ENCODE measurements at regions not wholly inside any gene's neighbourhood (a gene's known extent, or its start where the extent isn't known, plus 50 kb on each side); places are given as distances from the start of the nearest gene placed in this dataset.

- TF ChIP-seq CTCF (IDR thresholded peaks at IDR 0.05; ENCODE audit: low read depth, low read length, poor library complexity, severe bottlenecking) (no peak), EZH2phosphoT487 (IDR thresholded peaks at IDR 0.05; ENCODE audit: borderline replicate concordance, low read length) (no peak)
Observed at GRCh38 chr5:27561408-27561807, 523.0 kb upstream of the CDH9 start.
